ENCODE measurements at regions not wholly inside any gene's neighbourhood (a gene's known extent, or its start where the extent isn't known, plus 50 kb on each side); places are given as distances from the start of the nearest gene placed in this dataset.

DNA sequence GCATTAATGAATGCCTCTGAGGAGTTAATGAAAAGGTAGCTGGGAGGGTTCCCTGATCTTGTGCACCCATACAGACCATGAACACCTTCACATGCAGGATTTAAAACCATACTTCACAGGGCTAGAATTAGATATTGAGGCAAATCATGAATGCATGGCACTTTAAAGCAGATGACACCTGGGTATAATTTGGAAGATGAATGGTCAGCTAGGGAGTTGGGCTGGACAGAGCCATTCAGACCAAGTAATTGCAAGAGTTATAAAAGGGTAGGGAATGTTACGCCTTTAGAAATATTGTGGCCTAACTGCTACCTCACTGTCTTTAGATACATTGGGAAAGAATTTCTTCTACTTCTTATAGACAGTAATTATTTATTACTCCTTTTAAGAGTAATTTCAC, 89.1 kb upstream of the ZNF827 start:
- DNase-seq (no peak), ATAC-seq (no peak)
- H3K4me3 Mint-ChIP-seq, result no peak overlapping the region
- no peak overlapping the region for H3K27ac Mint-ChIP-seq
- peaks cover 19% of the 10 kb centered on the region for H3K4me1 Mint-ChIP-seq
- peaks cover 15% of the 10 kb centered on the region for H3K27me3 Mint-ChIP-seq
- no peaks in the 10 kb centered on the region for H3K9me3 Mint-ChIP-seq
- H3K36me3 Mint-ChIP-seq (ENCODE audit: low read depth), result no peaks in the 10 kb centered on the region

DNA sequence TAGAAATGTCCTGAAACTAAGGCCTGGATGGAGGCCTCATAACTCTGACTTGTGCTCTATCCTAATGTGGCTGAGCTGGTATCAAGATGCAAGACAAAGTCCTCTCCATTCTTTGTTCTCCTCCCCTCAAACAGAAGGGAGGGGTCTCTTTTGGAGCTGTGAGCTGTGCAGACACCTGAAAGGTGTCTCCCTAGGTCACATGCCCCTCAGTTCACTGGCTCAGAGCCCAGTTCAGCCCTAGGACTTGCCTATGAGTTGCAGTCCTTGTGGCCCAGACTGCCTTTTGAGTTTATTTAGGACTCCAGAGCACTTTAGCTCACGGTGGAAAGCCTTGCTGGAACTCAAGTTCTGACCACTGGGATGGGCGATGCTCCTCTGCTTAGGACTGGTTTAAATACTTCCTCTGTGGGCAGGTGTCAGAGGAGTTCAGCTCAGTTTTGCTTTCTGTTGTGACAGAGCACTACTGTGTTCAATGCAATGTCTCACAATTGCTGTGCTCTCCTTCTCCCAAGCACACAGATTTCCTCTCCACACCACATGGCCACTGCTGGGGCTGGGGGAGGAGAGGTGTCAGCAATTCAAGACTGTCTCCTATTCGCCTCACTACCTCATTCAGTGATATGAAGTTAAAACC, 84.8 kb upstream of the ZNF827 start:
- ATAC-seq, result no peak

GRCh38 chr4:146022541-146022940, 83.9 kb upstream of the ZNF827 start:
- H3K27ac Mint-ChIP-seq, result no peak overlapping the region
- ATAC-seq (no peak), DNase-seq (no peak)
- H3K27me3 Mint-ChIP-seq, result peaks cover 16% of the 10 kb centered on the region
- H3K36me3 Mint-ChIP-seq (ENCODE audit: low read depth), result no peaks in the 10 kb centered on the region
- peaks cover 2% of the 10 kb centered on the region for H3K4me1 Mint-ChIP-seq
- H3K9me3 Mint-ChIP-seq, result no peaks in the 10 kb centered on the region
- H3K4me3 Mint-ChIP-seq, result no peak overlapping the region

More for the DNA sequence above, 84.8 kb upstream of the ZNF827 start:
- H3K27me3 Mint-ChIP-seq, result peaks cover 16% of the 10 kb centered on the region
- H3K36me3 Mint-ChIP-seq (ENCODE audit: low read depth), result no peaks in the 10 kb centered on the region
- no peak overlapping the region for H3K27ac Mint-ChIP-seq
- DNase-seq, result no peak
- no peak overlapping the region for H3K4me3 Mint-ChIP-seq
- no peaks in the 10 kb centered on the region for H3K9me3 Mint-ChIP-seq
- peaks cover 2% of the 10 kb centered on the region for H3K4me1 Mint-ChIP-seq

DNA sequence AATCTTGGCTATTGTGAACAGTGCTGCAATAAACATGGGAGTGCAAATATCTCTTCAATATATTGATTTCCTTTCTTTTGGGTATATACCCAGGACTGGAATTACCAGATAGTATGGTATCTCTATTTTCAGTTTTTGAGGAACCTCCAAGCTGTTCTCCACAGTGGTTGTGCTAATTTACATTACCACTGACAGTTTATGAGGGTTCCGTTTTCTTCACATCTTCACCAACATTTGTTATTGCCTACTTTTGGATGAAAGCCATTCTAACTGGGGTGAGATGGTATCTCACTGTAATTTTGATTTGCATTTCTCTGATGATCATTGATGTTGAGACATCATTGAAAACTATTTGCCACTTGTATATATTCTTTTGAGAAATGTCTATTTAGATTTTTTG, 79.6 kb upstream of the ZNF827 start:
- no peak for DNase-seq
- no peaks in the 10 kb centered on the region for H3K36me3 Mint-ChIP-seq (ENCODE audit: low read depth)
- peaks cover 7% of the 10 kb centered on the region for H3K27me3 Mint-ChIP-seq
- H3K4me1 Mint-ChIP-seq, result peaks cover 1% of the 10 kb centered on the region
- H3K9me3 Mint-ChIP-seq, result no peaks in the 10 kb centered on the region
- ATAC-seq, result no peak
- no peak overlapping the region for H3K4me3 Mint-ChIP-seq
- H3K27ac Mint-ChIP-seq, result no peak overlapping the region

- ATAC-seq (no peak), DNase-seq (no peak)
- Mint-ChIP-seq H3K36me3 (ENCODE audit: low read depth) (peaks cover 5% of the 10 kb centered on the region), H3K9me3 (peaks cover 16% of the 10 kb centered on the region), H3K4me3 (no peak overlapping the region), H3K27ac (no peak overlapping the region), H3K27me3 (peaks cover 25% of the 10 kb centered on the region), H3K4me1 (peaks cover 7% of the 10 kb centered on the region)
Observed at GRCh38 chr4:146004730-146005129, 66.1 kb upstream of the ZNF827 start.

DNA sequence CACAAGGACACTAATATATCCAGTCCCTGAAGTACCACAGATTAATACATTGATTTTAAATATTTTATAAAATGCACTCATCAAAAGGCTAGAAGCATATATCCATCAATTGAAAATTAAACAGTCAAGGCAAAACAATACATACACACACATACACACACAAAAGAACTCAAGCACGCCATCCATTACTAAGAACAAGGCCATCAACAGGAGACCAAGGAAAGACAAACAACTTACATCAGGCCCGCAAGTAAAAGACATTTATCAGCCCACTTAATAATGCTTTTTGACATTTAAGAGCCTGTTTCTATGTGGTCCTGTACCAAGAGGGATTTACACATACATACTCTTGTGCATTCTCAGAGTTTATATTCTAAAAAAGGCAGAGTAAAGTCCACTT, 50.0 kb upstream of the ZNF827 start:
- Mint-ChIP-seq H3K27ac (no peak overlapping the region), H3K27me3 (peaks cover 10% of the 10 kb centered on the region), H3K4me3 (no peak overlapping the region), H3K4me1 (no peaks in the 10 kb centered on the region), H3K9me3 (no peaks in the 10 kb centered on the region), H3K36me3 (ENCODE audit: low read depth) (no peaks in the 10 kb centered on the region)
- ATAC-seq (no peak), DNase-seq (no peak)

Data from activated naive CD8-positive, alpha-beta T cell treated with anti-CD3 and anti-CD28 coated beads, Interleukin-2, amount 50 U/mL, for 24 hours (primary cell).